ENCODE measurements at regions not wholly inside any gene's neighbourhood (a gene's known extent, or its start where the extent isn't known, plus 50 kb on each side); places are given as distances from the start of the nearest gene placed in this dataset.
A peak's percentile ranks its signal among the peaks of the same experiment; 100 is the strongest.

DNA sequence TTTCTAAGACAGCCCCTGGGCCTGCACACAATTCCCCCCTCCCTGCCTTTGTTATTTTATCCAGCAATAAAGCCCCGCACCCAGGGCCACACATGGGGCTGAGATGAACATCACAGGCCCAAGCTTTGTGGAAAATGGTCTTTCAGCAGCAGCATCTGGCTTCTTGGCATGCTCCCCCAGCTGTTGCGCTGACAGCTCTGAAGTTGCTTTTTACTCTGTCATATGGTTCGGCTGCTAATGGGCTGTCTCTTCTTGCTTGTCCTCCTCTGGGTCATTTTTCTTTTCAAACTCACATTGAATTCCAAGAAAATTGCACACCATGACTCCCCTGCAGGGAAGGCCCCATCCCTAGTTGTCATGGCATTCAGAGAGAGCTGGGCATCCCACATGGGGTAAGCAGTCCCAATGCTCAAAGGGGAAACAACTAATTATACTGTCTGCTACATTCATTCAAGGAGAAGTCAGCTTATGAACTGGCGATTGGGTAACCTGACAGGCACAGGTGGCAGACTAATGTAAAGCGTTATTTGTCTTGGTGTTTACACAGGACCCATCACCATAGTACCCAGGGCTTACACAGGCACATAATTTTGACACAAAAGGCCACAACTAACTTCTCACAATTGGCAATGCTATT, 74.0 kb upstream of the CDKN3 start:
- DNase-seq, result no peak

DNA sequence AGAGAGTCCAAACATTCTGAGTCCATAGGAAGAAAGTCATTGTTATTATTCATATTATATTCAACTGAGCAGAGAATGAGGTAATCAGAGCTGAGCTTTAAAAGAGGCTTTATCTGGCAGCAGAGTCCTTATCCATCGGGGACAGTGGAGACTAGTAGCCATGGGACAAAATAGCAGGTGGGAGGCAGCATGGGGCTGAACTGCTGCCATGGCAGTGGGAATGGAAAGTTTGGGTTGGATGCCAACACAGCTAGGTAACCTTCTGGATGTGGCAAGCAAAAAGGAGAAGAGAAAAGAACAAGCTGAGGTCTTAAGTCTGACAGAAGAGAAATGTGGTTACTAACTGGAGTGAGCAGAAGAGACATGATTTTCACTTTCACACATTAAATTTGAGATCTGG, 71.0 kb upstream of the CDKN3 start:
- DNase-seq, result no peak

DNA sequence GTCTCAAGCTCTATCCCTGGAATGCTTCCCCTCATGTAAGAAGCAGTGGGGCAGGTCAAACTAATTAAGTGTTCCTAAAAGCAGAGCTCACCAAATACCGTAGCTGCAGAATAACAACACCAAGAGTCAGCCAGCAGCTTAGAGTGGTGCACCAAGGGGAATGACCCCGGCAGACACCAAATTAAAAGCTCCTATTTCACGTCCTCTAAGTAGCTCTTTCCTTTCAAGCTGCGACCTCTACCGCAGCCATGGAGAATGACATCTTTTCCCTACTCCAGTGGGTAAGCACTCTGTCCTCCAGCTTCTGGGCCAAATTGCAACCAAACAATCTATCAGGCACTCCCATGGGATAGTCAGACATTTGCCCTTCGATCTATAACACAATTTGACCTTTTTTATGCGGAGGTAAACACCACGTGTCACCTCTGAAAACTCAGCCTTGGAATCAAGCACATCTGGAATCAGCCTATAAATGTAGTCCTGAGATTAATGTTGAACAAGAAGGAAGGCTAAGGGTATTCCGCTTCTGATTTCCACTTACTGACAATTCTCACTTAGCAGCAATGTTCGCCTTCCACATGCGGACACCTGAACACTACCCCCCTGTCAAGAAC, 67.6 kb upstream of the CDKN3 start:
- DNase-seq, result peak; percentile 32 to 45 (median 36)

DNA sequence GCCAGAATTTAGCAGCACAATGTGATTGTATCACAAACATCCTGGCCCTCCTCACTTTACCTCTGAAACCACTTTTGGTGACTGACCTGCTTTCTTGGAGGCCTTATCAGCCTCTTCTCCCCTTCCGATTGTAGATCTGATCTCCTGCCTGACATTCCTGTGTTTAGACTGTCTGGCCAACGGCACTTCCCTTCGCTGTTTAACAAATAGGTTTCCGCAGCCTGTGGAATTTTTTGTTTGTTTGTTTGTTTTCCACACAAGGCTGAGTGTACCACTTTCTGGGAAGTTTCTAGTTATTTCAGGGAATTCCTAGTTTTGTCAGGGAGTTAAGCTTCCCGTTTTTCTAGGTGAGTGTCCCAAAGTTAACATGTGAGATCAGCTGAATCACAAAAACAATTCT, 65.9 kb upstream of the CDKN3 start:
- no peak for DNase-seq

- DNase-seq, result no peak
These were observed 65.3 kb upstream of the CDKN3 start for GRCh38 chr14:54331516-54331915.

DNA sequence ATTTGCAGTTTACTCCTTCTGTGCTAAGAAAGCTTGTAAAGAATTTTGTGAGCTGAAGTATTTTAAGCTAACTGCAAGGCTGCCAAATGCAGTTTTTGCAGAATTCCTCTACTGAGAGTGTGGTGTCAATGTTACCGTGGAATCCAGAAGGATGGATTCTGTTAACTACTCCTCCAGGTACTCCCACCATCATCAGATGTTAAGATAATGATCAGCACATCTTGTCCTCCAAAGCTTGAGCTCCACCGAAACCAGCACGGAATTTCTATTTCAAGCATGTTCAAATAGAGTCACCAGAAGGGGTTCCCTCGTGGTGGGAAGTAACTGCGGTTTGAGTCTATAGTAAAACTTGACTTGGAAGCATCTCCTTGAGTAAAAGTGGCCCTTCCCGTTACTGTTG, 64.3 kb upstream of the CDKN3 start:
- DNase-seq, result no peak

DNA sequence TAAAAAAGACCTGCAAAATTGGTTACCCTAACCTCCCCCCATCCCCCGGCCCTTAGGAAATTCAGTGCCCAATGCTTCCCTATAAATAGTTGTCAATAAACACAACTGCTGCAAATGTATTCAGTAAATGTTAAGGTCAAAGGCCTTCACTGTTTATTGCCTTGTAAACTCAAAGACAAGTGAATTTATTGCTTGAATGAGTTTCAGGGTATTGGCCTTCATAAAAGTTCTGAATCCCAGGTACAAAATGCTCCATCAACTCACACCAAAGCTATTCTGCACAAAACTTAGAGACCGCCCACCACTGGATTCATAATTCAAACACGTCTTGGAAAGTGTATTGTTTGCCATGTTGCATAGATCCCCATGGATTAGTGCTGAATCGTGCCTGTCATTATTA, 63.3 kb upstream of the CDKN3 start:
- no peak for DNase-seq

GRCh38 chr14:54335569-54336155, 61.1 kb upstream of the CDKN3 start:
- DNase-seq, result no peak

DNA sequence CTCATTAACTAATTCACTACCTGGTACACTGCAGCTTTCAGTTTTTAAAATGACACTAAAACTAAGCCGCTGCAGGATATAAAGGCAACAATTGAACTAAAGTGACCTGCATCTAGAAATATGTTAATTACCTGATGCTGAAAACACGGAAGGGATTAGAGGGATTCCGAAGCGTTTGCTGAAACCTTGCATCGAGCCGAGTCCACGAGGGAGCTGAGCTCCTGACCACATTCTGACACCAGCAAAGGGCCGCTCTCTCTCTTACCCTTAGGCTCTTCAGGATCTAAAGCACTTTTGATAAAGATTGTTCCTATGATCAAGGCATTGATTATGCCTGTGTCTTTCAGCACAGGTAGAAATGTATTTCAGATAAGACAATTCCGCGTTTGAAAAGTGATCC, 59.5 kb upstream of the CDKN3 start:
- no peak for DNase-seq

DNA sequence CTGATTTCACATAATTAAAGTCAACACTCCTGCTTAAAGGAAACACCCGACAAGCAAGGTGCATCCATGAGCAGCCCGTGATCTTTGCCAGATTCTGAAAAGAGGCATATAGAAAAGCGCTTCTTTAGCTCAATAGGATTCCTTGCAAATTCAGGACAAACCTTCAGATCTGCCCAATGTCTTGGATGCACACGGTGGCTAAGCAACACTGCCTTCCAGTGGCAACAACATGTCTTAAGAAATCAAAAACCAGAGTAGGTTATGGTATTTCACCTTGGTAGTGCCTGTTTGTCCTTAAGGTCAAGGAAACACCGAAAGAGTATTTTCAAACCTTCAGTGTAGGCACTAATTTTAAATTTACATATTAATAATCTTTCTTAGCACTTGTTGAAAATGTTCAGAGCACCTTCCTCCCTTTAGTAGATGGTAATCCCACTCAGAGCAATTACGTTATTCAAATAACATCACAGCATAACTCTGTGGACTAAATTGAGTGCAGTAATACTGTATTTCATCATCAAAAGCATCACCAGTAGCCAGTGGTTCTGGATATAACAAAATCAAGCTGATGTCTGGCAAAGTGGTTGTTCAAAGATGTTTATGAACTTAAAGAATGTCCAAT, 58.0 kb upstream of the CDKN3 start:
- DNase-seq, result no peak

- DNase-seq, result no peak
These were observed 57.0 kb upstream of the CDKN3 start for GRCh38 chr14:54339771-54340170.

DNA sequence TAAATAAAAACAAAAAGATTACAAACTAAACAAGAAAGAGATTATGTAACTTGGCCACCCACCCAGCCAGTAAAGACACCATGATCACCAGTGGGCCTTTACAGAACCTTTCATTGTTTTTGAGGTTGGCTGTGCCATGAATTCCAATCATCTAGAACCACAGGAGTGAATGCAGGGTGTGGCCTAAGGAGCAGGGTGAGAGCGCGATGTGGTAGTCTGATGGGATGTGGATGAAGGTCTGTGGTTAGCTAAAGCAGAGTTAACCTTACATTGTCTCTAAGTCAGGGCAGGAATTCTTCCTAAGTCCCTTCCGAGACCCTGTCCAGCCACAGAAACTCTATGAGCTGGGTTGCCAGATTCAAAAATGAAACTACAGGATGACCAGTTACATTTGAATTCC, 54.0 kb upstream of the CDKN3 start:
- no peak for DNase-seq

DNA sequence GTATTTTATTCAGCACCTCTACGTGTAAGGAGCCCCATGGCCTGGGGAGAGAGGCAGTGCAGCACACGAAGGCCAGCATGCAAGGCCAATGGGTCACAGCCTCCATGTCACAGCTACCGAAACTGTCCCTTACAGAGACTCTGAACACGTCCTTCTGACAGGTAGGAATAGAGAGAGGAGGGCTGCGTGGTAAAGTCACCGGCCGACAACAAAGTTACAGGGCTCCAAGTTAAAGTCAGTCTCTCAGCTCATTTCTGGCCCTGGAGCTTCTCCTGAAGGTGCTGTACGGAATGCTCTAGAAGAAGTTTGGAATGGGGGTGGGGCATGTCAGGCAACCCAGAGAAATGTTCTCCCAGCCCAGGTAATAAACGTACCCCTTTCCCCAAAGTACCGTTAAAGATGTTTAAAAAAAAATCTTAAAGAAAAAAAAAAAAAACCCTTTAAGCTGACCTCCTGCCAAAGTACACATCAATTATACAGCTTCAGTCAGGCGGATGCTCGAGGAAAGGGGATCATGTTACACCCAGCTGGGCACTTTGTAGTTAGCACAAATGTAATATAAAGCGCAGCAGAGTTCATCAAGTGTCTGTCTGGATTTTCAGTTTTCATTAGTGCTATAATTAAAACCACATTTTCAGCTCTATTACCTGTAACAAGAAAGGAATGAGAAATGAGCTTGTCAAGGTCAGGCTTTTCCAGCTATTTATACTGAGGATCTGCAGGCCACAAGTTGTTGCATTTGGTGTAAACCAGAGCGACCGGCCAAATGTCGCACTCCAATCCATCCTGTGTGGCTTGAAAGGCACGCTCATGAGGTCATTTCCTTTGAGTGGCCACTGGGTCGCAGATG, 53.3 kb upstream of the CDKN3 start:
- DNase-seq, result no peak

- no peak for DNase-seq
These were observed 52.4 kb upstream of the CDKN3 start for GRCh38 chr14:54344445-54344844.

GRCh38 chr14:54346257-54346656, 50.5 kb upstream of the CDKN3 start:
- no peak for DNase-seq

Measured in suppressor macrophage treated with lipopolysaccharide for 1 hour (primary cell).